Gastroesophageal sphincter (tissue), 4 donors: ENCODE measurements at regions not wholly inside any gene's neighbourhood (a gene's known extent, or its start where the extent isn't known, plus 50 kb on each side); places are given as distances from the start of the nearest gene placed in this dataset.

Source experiments
- ATAC-seq: fragments of 150-250 bp; one replicate; pipeline ENCODE4 v1.9.1; 2016; ENCODE audit warnings: mild to moderate bottlenecking, moderate library complexity
- H3K27ac ChIP-seq, 4 donors: fragments of 200-600 bp; sonication (generic) in 3 of 4; 1 replicate in 3 of 4; 2 replicates in 1 of 4; pipeline ENCODE4 v1.5.1; 2016 to 2019
- H3K27me3 ChIP-seq: fragments of 200-600 bp; sonication (generic); one replicate; pipeline ENCODE4 v1.5.1; 2019
- H3K36me3 ChIP-seq, 2 donors: fragments of 200-600 bp; sonication (generic); one replicate each; pipeline ENCODE4 v1.5.1; 2019; ENCODE audit warnings: control low read depth in 1 of 2
- H3K4me1 ChIP-seq, 3 donors: fragments of 200-600 bp; sonication (generic); 1 replicate in 2 of 3; 2 replicates in 1 of 3; pipeline ENCODE4 v1.5.1; 2016 to 2019; ENCODE audit warnings: control low read depth in 2 of 3
- H3K4me3 ChIP-seq, 2 donors: fragments of 200-600 bp; sonication (generic); one replicate each; pipeline ENCODE4 v1.5.1; 2019; ENCODE audit warnings: mild to moderate bottlenecking in 1 of 2, moderate library complexity in 1 of 2
- H3K9me3 ChIP-seq, 3 donors: fragments of 200-600 bp; sonication (generic); one replicate each; pipeline ENCODE4 v1.5.1; 2017 to 2019; ENCODE audit warnings: control low read depth in 2 of 3
- EP300 ChIP-seq: sonication (generic); formaldehyde crosslinking; IDR thresholded peaks from one replicate; pipeline ENCODE4 v1.6.1; 2017; ENCODE audit warnings: antibody characterized with exemption, mild to moderate bottlenecking
- POLR2A ChIP-seq, 2 donors: fragments of 450-650 bp; IDR thresholded peaks; one replicate each; pipeline ENCODE4 v1.6.1; 2017; ENCODE audit warnings: antibody characterized with exemption in 2 of 2, mild to moderate bottlenecking in 2 of 2, moderate library complexity in 1 of 2
- POLR2AphosphoS5 ChIP-seq: sonication (generic); formaldehyde crosslinking; IDR thresholded peaks from one replicate; pipeline ENCODE4 v1.6.1; 2017; ENCODE audit warnings: antibody characterized with exemption
- WGBS, 2 donors: methylation state at CpG; one replicate each; pipeline ENCODE4 v1.1.5; 2018; ENCODE audit warnings: low coverage in 1 of 2; 5-methylcytosine and 5-hydroxymethylcytosine counted together
- TF ChIP-seq, protein P1 (sequence below), 4 experiments: fragments of 200-600 bp in 2 of 4; fragments of 450-650 bp in 2 of 4; sonication (generic) in 1 of 4; IDR thresholded peaks; one replicate each; pipeline ENCODE4 v1.5.1; 2017 to 2019; ENCODE audit warnings: antibody characterized with exemption in 4 of 4, mild to moderate bottlenecking in 2 of 4, moderate library complexity in 2 of 4

DNA sequence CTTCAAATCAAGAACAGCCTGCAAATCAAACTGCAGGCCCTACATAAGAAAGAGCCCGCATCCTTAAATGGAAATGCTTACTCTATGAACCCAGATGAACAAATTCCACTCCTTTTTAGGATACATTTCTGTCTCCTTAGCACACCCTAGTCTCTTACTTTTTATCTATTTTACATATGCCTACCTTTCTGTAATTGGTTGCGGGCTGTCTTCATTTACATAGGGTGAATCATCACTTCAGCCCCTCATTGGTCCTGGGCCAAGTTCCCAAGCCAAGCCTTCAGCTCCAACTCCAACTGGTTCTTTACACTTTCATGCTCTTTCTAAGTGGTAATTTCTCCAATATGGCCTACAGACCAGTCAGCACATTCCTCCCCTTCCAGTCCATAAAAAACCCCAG, 219.3 kb downstream of the TRAM1L1 start:
- H3K36me3 ChIP-seq = no peaks in the 10 kb centered on the region
- WGBS, 2 donors = 70 to 85% methylated on average over 2 of the region's 2 CpGs
- no peak for ATAC-seq
- H3K4me3 ChIP-seq = no peak overlapping the region
- H3K27ac ChIP-seq = no peak overlapping the region
- H3K4me1 ChIP-seq = no peaks in the 10 kb centered on the region
- no peaks in the 10 kb centered on the region for H3K27me3 ChIP-seq
- TF ChIP-seq, protein P1, sequence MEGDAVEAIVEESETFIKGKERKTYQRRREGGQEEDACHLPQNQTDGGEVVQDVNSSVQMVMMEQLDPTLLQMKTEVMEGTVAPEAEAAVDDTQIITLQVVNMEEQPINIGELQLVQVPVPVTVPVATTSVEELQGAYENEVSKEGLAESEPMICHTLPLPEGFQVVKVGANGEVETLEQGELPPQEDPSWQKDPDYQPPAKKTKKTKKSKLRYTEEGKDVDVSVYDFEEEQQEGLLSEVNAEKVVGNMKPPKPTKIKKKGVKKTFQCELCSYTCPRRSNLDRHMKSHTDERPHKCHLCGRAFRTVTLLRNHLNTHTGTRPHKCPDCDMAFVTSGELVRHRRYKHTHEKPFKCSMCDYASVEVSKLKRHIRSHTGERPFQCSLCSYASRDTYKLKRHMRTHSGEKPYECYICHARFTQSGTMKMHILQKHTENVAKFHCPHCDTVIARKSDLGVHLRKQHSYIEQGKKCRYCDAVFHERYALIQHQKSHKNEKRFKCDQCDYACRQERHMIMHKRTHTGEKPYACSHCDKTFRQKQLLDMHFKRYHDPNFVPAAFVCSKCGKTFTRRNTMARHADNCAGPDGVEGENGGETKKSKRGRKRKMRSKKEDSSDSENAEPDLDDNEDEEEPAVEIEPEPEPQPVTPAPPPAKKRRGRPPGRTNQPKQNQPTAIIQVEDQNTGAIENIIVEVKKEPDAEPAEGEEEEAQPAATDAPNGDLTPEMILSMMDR (IDR thresholded peaks at IDR 0.05) = no peak
- TF ChIP-seq EP300 (no peak), POLR2A (IDR thresholded peaks at IDR 0.05) (no peak), POLR2AphosphoS5 (no peak)
- no peaks in the 10 kb centered on the region for H3K9me3 ChIP-seq

DNA sequence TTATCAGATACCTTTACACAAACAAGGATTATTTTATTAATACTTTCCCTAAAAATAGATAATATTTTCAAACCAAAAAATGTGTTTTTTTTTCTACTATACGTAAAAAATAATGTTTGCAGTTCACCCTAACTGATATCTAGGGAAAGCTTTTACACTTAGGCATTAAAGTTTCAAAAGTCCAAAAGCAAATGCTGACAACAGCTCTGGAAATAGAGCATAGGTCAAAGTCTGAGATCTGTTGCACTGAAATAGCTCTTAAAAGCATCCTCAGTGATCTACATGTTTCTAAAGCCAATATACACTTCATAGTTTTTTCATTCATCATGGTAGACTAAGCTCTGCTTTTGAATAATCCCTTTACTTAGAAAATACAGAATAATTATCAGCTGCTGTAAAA, 222.8 kb downstream of the TRAM1L1 start:
- no peaks in the 10 kb centered on the region for H3K9me3 ChIP-seq
- H3K36me3 ChIP-seq = no peaks in the 10 kb centered on the region
- TF ChIP-seq POLR2AphosphoS5 = no peak
- TF ChIP-seq POLR2A (IDR thresholded peaks at IDR 0.05) = no peak
- no peaks in the 10 kb centered on the region for H3K4me1 ChIP-seq
- 56 to 71% methylated on average over 1 of the region's 1 CpG for WGBS, 2 donors
- H3K4me3 ChIP-seq = no peak overlapping the region
- no peak overlapping the region for H3K27ac ChIP-seq
- ATAC-seq = no peak
- no peaks in the 10 kb centered on the region for H3K27me3 ChIP-seq

DNA sequence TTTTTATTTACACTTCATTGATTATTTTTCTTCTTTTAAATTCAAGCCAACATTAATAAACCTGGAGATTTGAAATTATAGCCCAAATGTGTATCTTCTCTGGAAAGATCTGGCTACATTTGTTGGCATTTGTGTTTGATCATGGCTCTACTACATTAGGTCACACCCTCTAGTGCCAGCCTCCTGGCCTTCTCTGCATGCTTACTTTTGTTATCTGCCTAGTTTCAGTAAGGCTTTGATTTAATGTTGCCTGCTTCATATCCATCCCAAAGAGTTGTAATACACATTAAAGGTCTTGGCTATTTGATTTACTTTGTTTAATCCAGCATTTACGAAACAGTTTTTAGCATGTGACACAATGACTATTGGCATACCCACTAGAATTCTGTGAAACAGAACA, 224.5 kb downstream of the TRAM1L1 start:
- H3K27ac ChIP-seq = no peak overlapping the region
- no peaks in the 10 kb centered on the region for H3K9me3 ChIP-seq
- no peaks in the 10 kb centered on the region for H3K36me3 ChIP-seq
- WGBS, 2 donors = 64% methylated on average over 1 of the region's 1 CpG; no CpG with 5 or more reads in 1 of the 2 donors
- H3K27me3 ChIP-seq = no peaks in the 10 kb centered on the region
- no peak for ATAC-seq
- no peaks in the 10 kb centered on the region for H3K4me1 ChIP-seq
- H3K4me3 ChIP-seq = no peak overlapping the region
- TF ChIP-seq POLR2A (IDR thresholded peaks at IDR 0.05) (no peak), EP300 (no peak), POLR2AphosphoS5 (no peak)
- TF ChIP-seq, protein P1 (IDR thresholded peaks at IDR 0.05) = no peak

DNA sequence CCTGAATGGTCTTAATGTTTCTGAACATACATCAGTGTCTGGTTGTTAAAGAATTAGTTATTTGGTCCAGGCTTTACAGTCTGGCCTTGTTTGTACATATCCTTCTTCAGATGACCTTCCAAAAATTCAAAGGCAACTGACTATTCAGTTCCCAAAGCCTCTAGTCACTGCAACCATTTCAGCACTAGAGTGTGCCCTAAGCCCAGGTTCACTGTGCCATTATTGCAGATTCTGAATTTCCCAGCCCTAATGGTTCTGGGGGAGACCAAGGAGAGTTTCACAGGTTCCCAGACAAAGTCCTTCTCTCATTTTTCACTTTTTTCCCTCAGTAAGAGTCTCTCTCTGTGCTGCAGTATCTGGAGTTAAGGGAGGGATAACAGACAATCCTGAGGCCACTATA, 235.8 kb downstream of the TRAM1L1 start:
- Histone ChIP-seq H3K4me1 (no peaks in the 10 kb centered on the region), H3K27ac (no peak overlapping the region), H3K9me3 (no peaks in the 10 kb centered on the region), H3K36me3 (no peaks in the 10 kb centered on the region), H3K27me3 (peaks cover 4% of the 10 kb centered on the region), H3K4me3 (no peak overlapping the region)
- no peak for ATAC-seq
- TF ChIP-seq, protein P1 (IDR thresholded peaks at IDR 0.05) = no peak
- no peak for TF ChIP-seq EP300
- no peak for TF ChIP-seq POLR2AphosphoS5
- TF ChIP-seq POLR2A (IDR thresholded peaks at IDR 0.05) = no peak

DNA sequence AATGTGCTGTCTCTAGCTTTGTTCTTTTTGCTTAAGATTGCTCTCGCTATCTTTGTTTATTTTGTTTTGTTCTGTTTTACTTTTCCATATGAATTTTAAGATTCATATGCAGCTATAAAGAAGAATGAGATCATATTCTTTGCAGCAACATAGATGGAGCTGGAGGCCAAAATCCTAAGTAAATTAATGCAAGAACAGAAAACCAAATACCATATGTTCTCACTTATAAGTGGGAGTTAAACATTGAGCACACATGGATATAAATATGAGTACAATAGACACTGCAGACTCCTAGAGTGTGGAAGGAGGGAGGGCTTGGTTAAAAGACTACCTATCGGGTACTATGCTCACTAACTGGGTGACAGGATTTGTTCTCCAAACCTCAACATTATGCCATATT, 237.8 kb downstream of the TRAM1L1 start:
- no peak for TF ChIP-seq POLR2AphosphoS5
- TF ChIP-seq, protein P1 (IDR thresholded peaks at IDR 0.05) = no peak
- TF ChIP-seq POLR2A (IDR thresholded peaks at IDR 0.05) = no peak
- TF ChIP-seq EP300 = no peak
- Histone ChIP-seq H3K36me3 (no peaks in the 10 kb centered on the region), H3K4me1 (no peaks in the 10 kb centered on the region), H3K27me3 (peaks cover 4% of the 10 kb centered on the region), H3K27ac (no peak overlapping the region), H3K4me3 (no peak overlapping the region), H3K9me3 (no peaks in the 10 kb centered on the region)
- ATAC-seq = no peak
- WGBS, 2 donors = 60 to 73% methylated on average over 2 of the region's 2 CpGs
